HEK293 (cell line): ENCODE measurements at regions not wholly inside any gene's neighbourhood (a gene's known extent, or its start where the extent isn't known, plus 50 kb on each side); places are given as distances from the start of the nearest gene placed in this dataset.

Experiments
- CTCF ChIA-PET: fragments of 350-600 bp; formaldehyde crosslinking; extraction: SDS; loops from one replicate; lab custom pipeline; 2021; ENCODE audit warnings: antibody characterized with exemption; lab: Yijun Ruan, JAX
- POLR2A ChIA-PET: fragments of 300-600 bp; formaldehyde crosslinking; extraction: SDS; loops from one replicate; lab custom pipeline; 2020; ENCODE audit warnings: antibody characterized with exemption, inconsistent platforms; lab: Yijun Ruan, JAX
- H3K27ac ChIP-seq: fragments of 200-500 bp; sonication (Bioruptor generic); 2 replicates; pipeline ENCODE4 v1.5.1; 2014; ENCODE audit warnings: low read depth, low read length, control low read depth, inconsistent platforms; ENCODE audit errors: extremely low read depth
- H3K36me3 ChIP-seq, 2 experiments: fragments of 200-500 bp in 1 of 2; sonication (Bioruptor generic) in 1 of 2; 1 replicate in 1 of 2; 2 replicates in 1 of 2; pipeline ENCODE4 v1.5.1; 2014 to 2017; ENCODE audit warnings: inconsistent platforms in 2 of 2, low read length in 2 of 2; ENCODE audit not compliant: control insufficient read depth in 2 of 2, insufficient read depth in 1 of 2
- H3K4me1 ChIP-seq: fragments of 200-500 bp; sonication (Bioruptor generic); 2 replicates; pipeline ENCODE4 v1.5.1; 2014; ENCODE audit warnings: mild to moderate bottlenecking, low read length, inconsistent platforms; ENCODE audit not compliant: control insufficient read depth, insufficient read depth
- H3K4me3 ChIP-seq: 2 replicates; pipeline ENCODE4 v1.5.1; 2011; ENCODE audit warnings: low read depth, mild to moderate bottlenecking, control low read depth, low read length, moderate library complexity
- H3K9me3 ChIP-seq: fragments of 200-500 bp; sonication (Bioruptor generic); 2 replicates; pipeline ENCODE4 v1.5.1; 2014; ENCODE audit warnings: low read depth, low read length, inconsistent platforms; ENCODE audit not compliant: control insufficient read depth, insufficient read depth
- GLI2 ChIP-seq: fragments of 450-650 bp; formaldehyde crosslinking; IDR thresholded peaks from 2 replicates; pipeline ENCODE4; 2017; ENCODE audit warnings: missing biosample characterization, missing genetic modification characterization, low read depth, borderline replicate concordance
- GLIS2 ChIP-seq: fragments of 450-650 bp; formaldehyde crosslinking; IDR thresholded peaks from 2 replicates; pipeline ENCODE4 v1.5.1; 2016; ENCODE audit warnings: missing biosample characterization, missing genetic modification characterization
- HOXD13 ChIP-seq: sonication (generic); formaldehyde crosslinking; IDR thresholded peaks from 2 replicates; pipeline ENCODE4 v1.8.0; 2022; ENCODE audit warnings: missing genetic modification reagents, borderline replicate concordance
- KLF1 ChIP-seq: fragments of 450-650 bp; formaldehyde crosslinking; IDR thresholded peaks from 2 replicates; pipeline ENCODE4 v1.5.1; 2016; ENCODE audit warnings: missing biosample characterization, missing genetic modification characterization
- OVOL3 ChIP-seq: fragments of 450-650 bp; formaldehyde crosslinking; IDR thresholded peaks from 2 replicates; pipeline ENCODE4 v1.5.1; 2016; ENCODE audit warnings: missing biosample characterization, missing genetic modification characterization
- TCF7L2 ChIP-seq: IDR thresholded peaks from 2 replicates; pipeline ENCODE4 v1.6.1; 2011; ENCODE audit warnings: low read depth, mild to moderate bottlenecking, inconsistent platforms, low read length, moderate library complexity, borderline replicate concordance
- ZBTB1 ChIP-seq: fragments of 450-650 bp; formaldehyde crosslinking; IDR thresholded peaks from 2 replicates; pipeline ENCODE4 v1.5.1; 2016; ENCODE audit warnings: missing biosample characterization, missing genetic modification characterization
- ZFP37 ChIP-seq: fragments of 450-650 bp; formaldehyde crosslinking; IDR thresholded peaks from 2 replicates; pipeline ENCODE4 v1.5.1; 2016; ENCODE audit warnings: missing biosample characterization, missing genetic modification characterization
- ZNF157 ChIP-seq: fragments of 450-650 bp; formaldehyde crosslinking; IDR thresholded peaks from 2 replicates; pipeline ENCODE4 v1.5.1; 2016; ENCODE audit warnings: missing biosample characterization, missing genetic modification characterization
- ZNF211 ChIP-seq: fragments of 450-650 bp; formaldehyde crosslinking; IDR thresholded peaks from 2 replicates; pipeline ENCODE4 v1.5.1; 2016; ENCODE audit warnings: low read depth, missing biosample characterization, missing genetic modification characterization
- ZNF239 ChIP-seq: fragments of 450-650 bp; formaldehyde crosslinking; IDR thresholded peaks from 2 replicates; pipeline ENCODE4 v1.5.1; 2016; ENCODE audit warnings: missing biosample characterization, missing genetic modification characterization
- ZNF37A ChIP-seq: fragments of 450-650 bp; IDR thresholded peaks from 2 replicates; pipeline ENCODE4 v1.5.1; 2018; ENCODE audit warnings: missing biosample characterization, missing genetic modification characterization
- ZNF404 ChIP-seq: fragments of 450-650 bp; formaldehyde crosslinking; IDR thresholded peaks from 2 replicates; pipeline ENCODE4 v1.5.1; 2017; ENCODE audit warnings: missing biosample characterization, missing genetic modification characterization
- ZNF426 ChIP-seq: fragments of 450-650 bp; formaldehyde crosslinking; IDR thresholded peaks from 2 replicates; pipeline ENCODE4 v1.5.1; 2017; ENCODE audit warnings: missing biosample characterization, missing genetic modification characterization, mild to moderate bottlenecking, inconsistent platforms, moderate library complexity
- ZNF433 ChIP-seq: fragments of 450-650 bp; formaldehyde crosslinking; IDR thresholded peaks from 2 replicates; pipeline ENCODE4 v1.5.1; 2016; ENCODE audit warnings: missing biosample characterization, missing genetic modification characterization, low read depth
- ZNF549 ChIP-seq: fragments of 450-650 bp; IDR thresholded peaks from 2 replicates; pipeline ENCODE4 v1.5.1; 2018; ENCODE audit warnings: missing biosample characterization, missing genetic modification characterization, mild to moderate bottlenecking, inconsistent platforms, moderate library complexity
- ZNF596 ChIP-seq: fragments of 450-650 bp; IDR thresholded peaks from 2 replicates; pipeline ENCODE4 v1.5.0; 2018; ENCODE audit warnings: missing biosample characterization, mild to moderate bottlenecking, missing genetic modification characterization, moderate library complexity
- ZNF707 ChIP-seq: fragments of 450-650 bp; formaldehyde crosslinking; IDR thresholded peaks from 2 replicates; pipeline ENCODE4 v1.5.1; 2016; ENCODE audit warnings: missing biosample characterization, missing genetic modification characterization
- ZSCAN23 ChIP-seq: fragments of 450-650 bp; formaldehyde crosslinking; IDR thresholded peaks from 2 replicates; pipeline ENCODE4 v1.5.1; 2016; ENCODE audit warnings: missing biosample characterization, missing genetic modification characterization
- TF ChIP-seq, protein P1 (sequence below): fragments of 450-650 bp; formaldehyde crosslinking; IDR thresholded peaks from 2 replicates; pipeline ENCODE4 v1.5.1; 2017; ENCODE audit warnings: missing biosample characterization, missing genetic modification characterization
- TF ChIP-seq, protein P2 (sequence below): fragments of 450-650 bp; formaldehyde crosslinking; conservative IDR thresholded peaks from 2 replicates; pipeline ENCODE4 v1.5.1; 2016; ENCODE audit warnings: low read depth, missing biosample characterization, missing genetic modification characterization
- TF ChIP-seq, protein P3 (sequence below): fragments of 450-650 bp; formaldehyde crosslinking; conservative IDR thresholded peaks from 2 replicates; pipeline ENCODE4 v1.5.1; 2016; ENCODE audit warnings: low read depth, missing biosample characterization, missing genetic modification characterization

DNA sequence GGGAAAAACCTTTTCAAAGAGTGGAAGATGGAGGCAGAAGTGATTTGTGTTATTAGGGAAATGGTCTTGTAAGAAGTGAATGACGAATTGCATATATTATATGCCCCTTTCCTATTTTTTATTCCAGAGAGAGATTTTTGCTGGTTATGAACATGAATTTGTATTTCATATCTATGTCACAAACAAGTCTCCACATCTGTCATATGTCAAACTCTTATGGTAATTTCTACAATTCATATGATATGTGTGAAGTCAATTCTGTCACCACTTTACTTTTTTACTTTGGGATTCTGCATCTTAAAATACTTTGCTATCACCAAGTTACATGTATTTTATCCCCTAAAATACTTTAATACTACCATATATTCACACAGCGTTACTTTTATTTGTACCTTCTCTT lies 594.2 kb upstream of the ARPP21 start:
- TF ChIP-seq, protein P1, sequence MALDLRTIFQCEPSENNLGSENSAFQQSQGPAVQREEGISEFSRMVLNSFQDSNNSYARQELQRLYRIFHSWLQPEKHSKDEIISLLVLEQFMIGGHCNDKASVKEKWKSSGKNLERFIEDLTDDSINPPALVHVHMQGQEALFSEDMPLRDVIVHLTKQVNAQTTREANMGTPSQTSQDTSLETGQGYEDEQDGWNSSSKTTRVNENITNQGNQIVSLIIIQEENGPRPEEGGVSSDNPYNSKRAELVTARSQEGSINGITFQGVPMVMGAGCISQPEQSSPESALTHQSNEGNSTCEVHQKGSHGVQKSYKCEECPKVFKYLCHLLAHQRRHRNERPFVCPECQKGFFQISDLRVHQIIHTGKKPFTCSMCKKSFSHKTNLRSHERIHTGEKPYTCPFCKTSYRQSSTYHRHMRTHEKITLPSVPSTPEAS (tag by site-specific recombination): no peak
- POLR2A ChIA-PET: no interaction called here
- Histone ChIP-seq H3K4me3 (no peak overlapping the region), H3K9me3 (no peaks in the 10 kb centered on the region), H3K27ac (no peak overlapping the region), H3K4me1 (no peaks in the 10 kb centered on the region), H3K36me3 (no peaks in the 10 kb centered on the region)
- CTCF ChIA-PET: no interaction called here

DNA sequence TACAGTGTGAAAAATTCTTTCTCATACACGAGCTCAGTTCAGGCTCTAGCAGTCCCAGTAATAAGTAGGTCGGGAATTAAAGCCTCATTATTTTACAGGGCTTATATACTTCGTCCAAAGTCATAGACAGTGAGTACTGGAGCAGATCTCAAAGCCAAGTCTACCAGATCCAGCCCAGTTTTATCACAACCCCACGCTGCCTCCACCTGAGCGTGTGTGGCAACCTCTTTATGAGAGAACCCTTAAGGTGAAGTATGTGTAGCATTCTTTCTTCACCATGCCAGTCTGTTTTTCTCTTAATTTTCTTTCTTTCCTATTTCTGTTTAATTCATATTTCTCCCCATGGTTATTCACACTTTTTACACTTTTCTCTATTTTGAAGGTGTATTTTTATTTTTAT lies 574.6 kb upstream of the ARPP21 start:
- TF ChIP-seq HOXD13 (CRISPR knock-in tag) (no peak), ZNF426 (tag by site-specific recombination) (no peak), GLIS2 (tag by site-specific recombination) (no peak), TCF7L2 (no peak), ZNF211 (no peak)
- ChIA-PET CTCF (no interaction called here), POLR2A (no interaction called here)
- Histone ChIP-seq H3K4me3 (no peak overlapping the region), H3K4me1 (no peaks in the 10 kb centered on the region), H3K9me3 (no peaks in the 10 kb centered on the region), H3K27ac (no peak overlapping the region), H3K36me3 (no peaks in the 10 kb centered on the region)

DNA sequence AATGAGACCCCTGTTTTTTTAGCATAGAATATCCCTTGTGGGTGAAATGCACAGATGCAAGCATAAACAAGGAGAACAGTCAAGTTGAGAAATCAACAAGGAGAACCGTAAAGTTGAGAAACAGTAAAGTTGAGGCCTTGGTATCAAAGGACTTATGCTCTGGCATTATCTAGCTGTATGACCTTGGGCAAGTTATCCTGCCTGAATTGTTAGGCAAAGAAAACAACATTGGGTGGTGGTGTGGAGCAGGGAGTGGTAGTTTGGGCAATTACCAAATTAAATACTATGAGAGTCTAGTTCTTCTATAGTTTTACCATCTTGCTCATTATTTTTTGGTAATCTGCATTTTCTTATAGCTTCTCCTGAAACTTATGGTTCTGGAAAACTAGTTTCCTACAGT lies 573.4 kb upstream of the ARPP21 start:
- no peaks in the 10 kb centered on the region for H3K9me3 ChIP-seq
- no peak overlapping the region for H3K27ac ChIP-seq
- H3K4me1 ChIP-seq: no peaks in the 10 kb centered on the region
- CTCF ChIA-PET: no interaction called here
- TF ChIP-seq ZNF433 (tag by site-specific recombination) (no peak), OVOL3 (tag by site-specific recombination) (no peak), ZSCAN23 (tag by site-specific recombination) (no peak), KLF1 (tag by site-specific recombination) (no peak), ZNF239 (no peak), ZNF404 (tag by site-specific recombination) (no peak), ZFP37 (tag by site-specific recombination) (no peak), ZNF549 (tag by site-specific recombination) (no peak), ZNF707 (tag by site-specific recombination) (no peak), GLI2 (tag by site-specific recombination) (no peak), ZNF596 (tag by site-specific recombination) (no peak), ZNF37A (tag by site-specific recombination) (no peak), ZNF211 (no peak), ZBTB1 (tag by site-specific recombination) (no peak), ZNF157 (tag by site-specific recombination) (no peak)
- TF ChIP-seq, protein P2, sequence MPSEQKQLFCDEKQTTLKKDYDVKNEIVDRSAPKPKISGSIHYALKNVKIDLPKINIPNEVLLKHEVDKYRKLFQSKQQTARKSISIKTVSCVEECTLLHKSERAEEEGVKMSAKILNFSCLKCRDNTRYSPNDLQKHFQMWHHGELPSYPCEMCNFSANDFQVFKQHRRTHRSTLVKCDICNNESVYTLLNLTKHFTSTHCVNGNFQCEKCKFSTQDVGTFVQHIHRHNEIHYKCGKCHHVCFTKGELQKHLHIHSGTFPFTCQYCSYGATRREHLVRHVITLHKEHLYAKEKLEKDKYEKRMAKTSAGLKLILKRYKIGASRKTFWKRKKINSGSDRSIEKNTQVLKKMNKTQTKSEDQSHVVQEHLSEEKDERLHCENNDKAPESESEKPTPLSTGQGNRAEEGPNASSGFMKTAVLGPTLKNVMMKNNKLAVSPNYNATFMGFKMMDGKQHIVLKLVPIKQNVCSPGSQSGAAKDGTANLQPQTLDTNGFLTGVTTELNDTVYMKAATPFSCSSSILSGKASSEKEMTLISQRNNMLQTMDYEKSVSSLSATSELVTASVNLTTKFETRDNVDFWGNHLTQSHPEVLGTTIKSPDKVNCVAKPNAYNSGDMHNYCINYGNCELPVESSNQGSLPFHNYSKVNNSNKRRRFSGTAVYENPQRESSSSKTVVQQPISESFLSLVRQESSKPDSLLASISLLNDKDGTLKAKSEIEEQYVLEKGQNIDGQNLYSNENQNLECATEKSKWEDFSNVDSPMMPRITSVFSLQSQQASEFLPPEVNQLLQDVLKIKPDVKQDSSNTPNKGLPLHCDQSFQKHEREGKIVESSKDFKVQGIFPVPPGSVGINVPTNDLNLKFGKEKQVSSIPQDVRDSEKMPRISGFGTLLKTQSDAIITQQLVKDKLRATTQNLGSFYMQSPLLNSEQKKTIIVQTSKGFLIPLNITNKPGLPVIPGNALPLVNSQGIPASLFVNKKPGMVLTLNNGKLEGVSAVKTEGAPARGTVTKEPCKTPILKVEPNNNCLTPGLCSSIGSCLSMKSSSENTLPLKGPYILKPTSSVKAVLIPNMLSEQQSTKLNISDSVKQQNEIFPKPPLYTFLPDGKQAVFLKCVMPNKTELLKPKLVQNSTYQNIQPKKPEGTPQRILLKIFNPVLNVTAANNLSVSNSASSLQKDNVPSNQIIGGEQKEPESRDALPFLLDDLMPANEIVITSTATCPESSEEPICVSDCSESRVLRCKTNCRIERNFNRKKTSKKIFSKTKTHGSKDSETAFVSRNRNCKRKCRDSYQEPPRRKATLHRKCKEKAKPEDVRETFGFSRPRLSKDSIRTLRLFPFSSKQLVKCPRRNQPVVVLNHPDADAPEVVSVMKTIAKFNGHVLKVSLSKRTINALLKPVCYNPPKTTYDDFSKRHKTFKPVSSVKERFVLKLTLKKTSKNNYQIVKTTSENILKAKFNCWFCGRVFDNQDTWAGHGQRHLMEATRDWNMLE: no peak
- TF ChIP-seq, protein P3, sequence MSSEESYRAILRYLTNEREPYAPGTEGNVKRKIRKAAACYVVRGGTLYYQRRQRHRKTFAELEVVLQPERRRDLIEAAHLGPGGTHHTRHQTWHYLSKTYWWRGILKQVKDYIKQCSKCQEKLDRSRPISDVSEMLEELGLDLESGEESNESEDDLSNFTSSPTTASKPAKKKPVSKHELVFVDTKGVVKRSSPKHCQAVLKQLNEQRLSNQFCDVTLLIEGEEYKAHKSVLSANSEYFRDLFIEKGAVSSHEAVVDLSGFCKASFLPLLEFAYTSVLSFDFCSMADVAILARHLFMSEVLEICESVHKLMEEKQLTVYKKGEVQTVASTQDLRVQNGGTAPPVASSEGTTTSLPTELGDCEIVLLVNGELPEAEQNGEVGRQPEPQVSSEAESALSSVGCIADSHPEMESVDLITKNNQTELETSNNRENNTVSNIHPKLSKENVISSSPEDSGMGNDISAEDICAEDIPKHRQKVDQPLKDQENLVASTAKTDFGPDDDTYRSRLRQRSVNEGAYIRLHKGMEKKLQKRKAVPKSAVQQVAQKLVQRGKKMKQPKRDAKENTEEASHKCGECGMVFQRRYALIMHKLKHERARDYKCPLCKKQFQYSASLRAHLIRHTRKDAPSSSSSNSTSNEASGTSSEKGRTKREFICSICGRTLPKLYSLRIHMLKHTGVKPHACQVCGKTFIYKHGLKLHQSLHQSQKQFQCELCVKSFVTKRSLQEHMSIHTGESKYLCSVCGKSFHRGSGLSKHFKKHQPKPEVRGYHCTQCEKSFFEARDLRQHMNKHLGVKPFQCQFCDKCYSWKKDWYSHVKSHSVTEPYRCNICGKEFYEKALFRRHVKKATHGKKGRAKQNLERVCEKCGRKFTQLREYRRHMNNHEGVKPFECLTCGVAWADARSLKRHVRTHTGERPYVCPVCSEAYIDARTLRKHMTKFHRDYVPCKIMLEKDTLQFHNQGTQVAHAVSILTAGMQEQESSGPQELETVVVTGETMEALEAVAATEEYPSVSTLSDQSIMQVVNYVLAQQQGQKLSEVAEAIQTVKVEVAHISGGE (tag by site-specific recombination): no peak
- POLR2A ChIA-PET: no interaction called here
- H3K36me3 ChIP-seq: no peaks in the 10 kb centered on the region
- no peak overlapping the region for H3K4me3 ChIP-seq
